ENCODE measurements at regions not wholly inside any gene's neighbourhood (a gene's known extent, or its start where the extent isn't known, plus 50 kb on each side); places are given as distances from the start of the nearest gene placed in this dataset.

DNA sequence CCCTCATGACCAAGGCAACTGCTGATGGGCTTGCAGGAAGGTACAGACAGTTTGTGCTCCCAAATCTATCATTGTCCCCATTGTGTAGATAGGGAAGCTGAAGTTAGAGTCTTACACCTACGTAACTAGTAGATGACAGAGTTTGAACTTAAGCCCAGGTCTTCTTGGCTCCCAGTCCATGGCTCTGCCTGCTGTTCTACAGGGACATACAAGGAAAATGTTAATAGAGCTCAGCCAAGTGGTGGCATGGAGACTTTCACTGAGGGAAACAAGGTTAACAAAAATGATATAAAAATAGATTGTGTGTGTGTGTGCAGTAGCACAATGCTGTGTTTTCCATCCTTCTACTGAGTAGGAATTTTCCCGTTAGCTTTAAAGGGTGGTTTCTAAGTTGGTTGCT is 936.5 kb downstream of the RPA4 start:
- Histone ChIP-seq H3K27ac (ENCODE audit: low read length) (no peak overlapping the region), H3K4me3 (ENCODE audit: low read length) (no peak overlapping the region), H3K9me3 (ENCODE audit: control insufficient read depth, insufficient read depth, low read length) (no peaks in the 10 kb centered on the region), H3K27me3 (ENCODE audit: control insufficient read depth, insufficient read depth, low read length) (no peaks in the 10 kb centered on the region), H3K4me1 (ENCODE audit: control insufficient read depth, insufficient read depth, low read length) (no peaks in the 10 kb centered on the region), H3K36me3 (ENCODE audit: control insufficient read depth, insufficient read depth, low read length) (no peaks in the 10 kb centered on the region)
- peaks cover 0 to 6% of the 10 kb centered on the region in 2 donors for H3K27me3 Mint-ChIP-seq (ENCODE audit: low read depth in 2 of 2)
- TF ChIP-seq, protein P1, sequence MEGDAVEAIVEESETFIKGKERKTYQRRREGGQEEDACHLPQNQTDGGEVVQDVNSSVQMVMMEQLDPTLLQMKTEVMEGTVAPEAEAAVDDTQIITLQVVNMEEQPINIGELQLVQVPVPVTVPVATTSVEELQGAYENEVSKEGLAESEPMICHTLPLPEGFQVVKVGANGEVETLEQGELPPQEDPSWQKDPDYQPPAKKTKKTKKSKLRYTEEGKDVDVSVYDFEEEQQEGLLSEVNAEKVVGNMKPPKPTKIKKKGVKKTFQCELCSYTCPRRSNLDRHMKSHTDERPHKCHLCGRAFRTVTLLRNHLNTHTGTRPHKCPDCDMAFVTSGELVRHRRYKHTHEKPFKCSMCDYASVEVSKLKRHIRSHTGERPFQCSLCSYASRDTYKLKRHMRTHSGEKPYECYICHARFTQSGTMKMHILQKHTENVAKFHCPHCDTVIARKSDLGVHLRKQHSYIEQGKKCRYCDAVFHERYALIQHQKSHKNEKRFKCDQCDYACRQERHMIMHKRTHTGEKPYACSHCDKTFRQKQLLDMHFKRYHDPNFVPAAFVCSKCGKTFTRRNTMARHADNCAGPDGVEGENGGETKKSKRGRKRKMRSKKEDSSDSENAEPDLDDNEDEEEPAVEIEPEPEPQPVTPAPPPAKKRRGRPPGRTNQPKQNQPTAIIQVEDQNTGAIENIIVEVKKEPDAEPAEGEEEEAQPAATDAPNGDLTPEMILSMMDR (IDR thresholded peaks at IDR 0.05) = no peak
- H3K9me3 Mint-ChIP-seq = peaks cover 4 to 5% of the 10 kb centered on the region in 2 donors
- ATAC-seq (no peak), DNase-seq (no peak)
- intact Hi-C loops (cut with micrococcal nuclease) = no loop called here
- no peak overlapping the region for H3K27ac Mint-ChIP-seq
- 100% methylated on average over 1 of the region's 2 CpGs for WGBS (ENCODE audit: insufficient coverage)
- H3K36me3 Mint-ChIP-seq = no peaks in the 10 kb centered on the region
- no peak overlapping the region for H3K4me3 Mint-ChIP-seq
- H3K4me1 Mint-ChIP-seq = no peaks in the 10 kb centered on the region

DNA sequence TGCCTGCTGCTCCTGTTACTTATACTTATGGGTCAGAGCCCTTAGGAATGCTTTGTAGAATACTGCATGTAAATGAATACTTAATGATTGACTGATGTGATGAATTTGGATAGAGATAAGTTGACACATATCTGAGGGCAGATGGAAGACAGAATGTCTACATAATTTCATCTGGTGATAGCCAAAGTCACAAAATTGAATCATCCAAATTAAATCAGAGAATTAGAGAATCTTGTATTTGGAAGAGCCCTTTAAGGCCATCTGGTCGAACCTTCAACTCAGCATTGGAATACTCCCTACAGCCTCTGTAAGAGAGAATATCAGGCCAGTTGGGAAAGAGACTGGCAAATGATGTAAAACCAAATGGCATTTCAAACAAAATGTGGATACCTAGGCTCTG is 944.8 kb downstream of the RPA4 start:
- Mint-ChIP-seq H3K27me3 (ENCODE audit: low read depth in 2 of 2) (no peaks in the 10 kb centered on the region), H3K9me3 (peaks cover 6 to 10% of the 10 kb centered on the region in 2 donors), H3K27ac (no peak overlapping the region), H3K4me3 (no peak overlapping the region), H3K4me1 (no peaks in the 10 kb centered on the region), H3K36me3 (no peaks in the 10 kb centered on the region)
- H3K27ac ChIP-seq (ENCODE audit: low read length) = no peak overlapping the region
- no peak overlapping the region for H3K4me3 ChIP-seq (ENCODE audit: low read length)
- no peaks in the 10 kb centered on the region for H3K36me3 ChIP-seq (ENCODE audit: control insufficient read depth, insufficient read depth, low read length)
- H3K4me1 ChIP-seq (ENCODE audit: control insufficient read depth, insufficient read depth, low read length) = no peaks in the 10 kb centered on the region
- TF ChIP-seq, protein P1 (IDR thresholded peaks at IDR 0.05) = no peak
- no peaks in the 10 kb centered on the region for H3K27me3 ChIP-seq (ENCODE audit: control insufficient read depth, insufficient read depth, low read length)
- H3K9me3 ChIP-seq (ENCODE audit: control insufficient read depth, insufficient read depth, low read length) = no peaks in the 10 kb centered on the region
- no CpG with 5 or more reads among the region's 1 CpG for WGBS (ENCODE audit: insufficient coverage)
- DNase-seq (no peak), ATAC-seq (no peak)
- intact Hi-C loops (cut with micrococcal nuclease) = no loop called here

DNA sequence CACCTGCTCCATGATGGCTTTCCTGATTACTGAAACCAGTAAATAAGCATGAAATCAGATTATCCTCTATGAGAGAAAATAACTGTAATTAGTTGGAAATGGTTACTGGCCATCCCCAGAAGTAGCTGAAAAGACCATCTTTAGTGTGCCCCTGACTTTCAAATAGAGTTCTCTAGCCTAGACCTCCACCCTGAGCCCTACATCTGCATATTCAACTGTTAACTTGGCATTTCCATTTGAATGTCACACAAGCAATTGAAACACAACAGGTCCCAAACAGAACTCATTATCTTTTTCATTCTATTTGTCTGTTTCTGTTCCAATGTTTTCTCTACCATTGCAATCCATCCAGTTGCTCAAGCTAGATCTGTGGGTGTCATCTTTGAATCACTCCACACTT is 952.3 kb downstream of the RPA4 start:
- H3K9me3 ChIP-seq (ENCODE audit: control insufficient read depth, insufficient read depth, low read length) = no peaks in the 10 kb centered on the region
- no peak overlapping the region for H3K4me3 ChIP-seq (ENCODE audit: low read length)
- Mint-ChIP-seq H3K27ac (no peak overlapping the region), H3K4me3 (no peak overlapping the region), H3K27me3 (ENCODE audit: low read depth in 2 of 2) (no peaks in the 10 kb centered on the region), H3K4me1 (no peaks in the 10 kb centered on the region), H3K36me3 (no peaks in the 10 kb centered on the region), H3K9me3 (peaks cover 0 to 9% of the 10 kb centered on the region in 2 donors)
- H3K36me3 ChIP-seq (ENCODE audit: control insufficient read depth, insufficient read depth, low read length) = no peaks in the 10 kb centered on the region
- H3K4me1 ChIP-seq (ENCODE audit: control insufficient read depth, insufficient read depth, low read length) = no peaks in the 10 kb centered on the region
- no peak overlapping the region for H3K27ac ChIP-seq (ENCODE audit: low read length)
- TF ChIP-seq, protein P1 (IDR thresholded peaks at IDR 0.05) = no peak
- intact Hi-C loops (cut with micrococcal nuclease) = no loop called here
- H3K27me3 ChIP-seq (ENCODE audit: control insufficient read depth, insufficient read depth, low read length) = no peaks in the 10 kb centered on the region
- no peak for ATAC-seq
- DNase-seq = no peak

DNA sequence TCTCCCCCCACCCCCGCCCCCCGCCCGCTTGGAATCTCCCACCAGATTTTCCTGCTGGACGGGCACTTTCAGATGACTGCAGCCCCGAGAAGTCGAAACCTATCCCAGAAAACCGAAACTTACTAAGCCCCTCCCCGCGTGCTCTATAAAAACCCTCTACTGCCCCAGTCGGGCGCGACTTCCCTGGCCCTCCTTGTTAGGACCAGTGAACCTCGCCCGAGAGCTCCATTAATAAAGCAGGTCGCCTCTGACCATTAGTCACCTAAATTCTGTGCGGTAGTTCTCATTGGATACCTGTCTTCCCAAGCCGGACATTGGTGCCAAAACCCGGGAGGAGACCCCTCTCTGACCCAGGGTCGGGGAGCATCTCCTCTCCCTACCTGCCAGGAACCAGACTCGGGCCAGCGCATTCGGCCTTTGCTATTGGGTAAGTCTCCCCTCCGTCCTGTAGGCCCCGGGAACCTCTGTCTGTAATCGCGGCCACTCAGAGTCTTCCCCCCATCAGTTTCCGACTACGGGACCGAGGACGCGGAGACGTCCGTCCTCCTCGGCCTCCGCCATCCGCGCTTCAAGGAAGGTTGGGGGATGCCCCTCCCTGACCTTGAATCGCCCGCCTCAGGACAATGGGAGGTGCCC is 958.0 kb downstream of the RPA4 start:
- peaks cover 11% of the 10 kb centered on the region for H3K9me3 ChIP-seq (ENCODE audit: control insufficient read depth, insufficient read depth, low read length)
- 95% methylated on average over 36 of the region's 39 CpGs for WGBS (ENCODE audit: insufficient coverage)
- H3K36me3 Mint-ChIP-seq = peaks cover 7% of the 10 kb centered on the region

More for the DNA sequence above, 958.0 kb downstream of the RPA4 start:
- ATAC-seq (no peak), DNase-seq (no peak)
- no peak overlapping the region for H3K27ac Mint-ChIP-seq
- peaks cover 15 to 22% of the 10 kb centered on the region in 2 donors for H3K9me3 Mint-ChIP-seq
- TF ChIP-seq, protein P1 (IDR thresholded peaks at IDR 0.05) = no peak
- H3K4me3 Mint-ChIP-seq = no peak overlapping the region
- H3K4me1 ChIP-seq (ENCODE audit: control insufficient read depth, insufficient read depth, low read length) = no peaks in the 10 kb centered on the region
- H3K27me3 Mint-ChIP-seq (ENCODE audit: low read depth in 2 of 2) = no peaks in the 10 kb centered on the region
- no peaks in the 10 kb centered on the region for H3K4me1 Mint-ChIP-seq
- H3K4me3 ChIP-seq (ENCODE audit: low read length) = no peak overlapping the region
- no peaks in the 10 kb centered on the region for H3K36me3 ChIP-seq (ENCODE audit: control insufficient read depth, insufficient read depth, low read length)
- intact Hi-C loops (cut with micrococcal nuclease) = no loop called here
- no peak overlapping the region for H3K27ac ChIP-seq (ENCODE audit: low read length)
- no peaks in the 10 kb centered on the region for H3K27me3 ChIP-seq (ENCODE audit: control insufficient read depth, insufficient read depth, low read length)

All from natural killer cell (primary cell).